Fibroblast of lung (primary cell): ENCODE measurements at regions not wholly inside any gene's neighbourhood (a gene's known extent, or its start where the extent isn't known, plus 50 kb on each side); places are given as distances from the start of the nearest gene placed in this dataset.

Experiments
- DNase-seq, 2 donors: peaks; one replicate each; pipeline versions ENCODE4 v3.0.0 to v3.0.0-alpha.2; 2010; ENCODE audit warnings: low read depth in 2 of 2
- H2AFZ ChIP-seq: 2 replicates; pipeline ENCODE4 v1.5.1; 2012; ENCODE audit warnings: low read length, control low read depth, inconsistent platforms
- H3K27ac ChIP-seq: 2 replicates; pipeline ENCODE4 v1.5.1; 2011; ENCODE audit warnings: low read length, control low read depth; ENCODE audit not compliant: insufficient read depth
- H3K27me3 ChIP-seq: 2 replicates; pipeline ENCODE4 v1.5.1; 2011; ENCODE audit warnings: mild to moderate bottlenecking, low read length; ENCODE audit not compliant: control insufficient read depth, insufficient read depth
- H3K36me3 ChIP-seq: 2 replicates; pipeline ENCODE4 v1.5.1; 2011; ENCODE audit warnings: low read length; ENCODE audit not compliant: control insufficient read depth, insufficient read depth
- H3K4me1 ChIP-seq: 2 replicates; pipeline ENCODE4 v1.5.1; 2011; ENCODE audit warnings: low read length; ENCODE audit not compliant: control insufficient read depth, insufficient read depth; ENCODE audit errors: extremely low read depth
- H3K4me2 ChIP-seq: 2 replicates; pipeline ENCODE4 v1.5.1; 2011; ENCODE audit warnings: low read length, control low read depth; ENCODE audit not compliant: insufficient read depth; ENCODE audit errors: extremely low read depth
- H3K4me3 ChIP-seq, 4 experiments: fragments of 200-600 bp in 1 of 4; sonication (generic) in 1 of 4; replicated peaks in 1 of 4; 2 replicates each; pipeline ENCODE4 v1.5.1; 2011 to 2016; ENCODE audit warnings: low read length in 4 of 4, low read depth in 3 of 4, mild to moderate bottlenecking in 3 of 4, control low read depth in 2 of 4, inconsistent platforms in 1 of 4, mixed read lengths in 1 of 4; ENCODE audit not compliant: insufficient read depth in 1 of 4; ENCODE audit errors: control extremely low read depth in 1 of 4
- H3K79me2 ChIP-seq: 2 replicates; pipeline ENCODE4 v1.5.1; 2012; ENCODE audit warnings: mild to moderate bottlenecking, low read length, inconsistent platforms; ENCODE audit not compliant: control insufficient read depth, insufficient read depth
- H3K9ac ChIP-seq: 2 replicates; pipeline ENCODE4 v1.5.1; 2011; ENCODE audit warnings: mild to moderate bottlenecking, low read length, control low read depth; ENCODE audit not compliant: insufficient read depth
- H3K9me3 ChIP-seq: 2 replicates; pipeline ENCODE4 v1.5.1; 2012; ENCODE audit warnings: low read depth, low read length; ENCODE audit not compliant: control insufficient read depth, insufficient read depth
- H4K20me1 ChIP-seq: 2 replicates; pipeline ENCODE4 v1.5.1; 2011; ENCODE audit warnings: low read length; ENCODE audit not compliant: control insufficient read depth, insufficient read depth; ENCODE audit errors: extremely low read depth
- EZH2 ChIP-seq: IDR thresholded peaks from 2 replicates; pipeline ENCODE4 v1.5.1; 2012; ENCODE audit warnings: low read length, control low read depth, mild to moderate bottlenecking; ENCODE audit errors: missing control alignments
- TF ChIP-seq, protein P1 (sequence below), 2 donors: IDR thresholded peaks in 1 of 2; conservative IDR thresholded peaks in 1 of 2; 1 replicate in 1 of 2; 2 replicates in 1 of 2; pipeline ENCODE4 v1.5.1; 2011 to 2012; ENCODE audit warnings: low read length in 2 of 2, control low read depth in 1 of 2, inconsistent platforms in 1 of 2, low read depth in 1 of 2, mild to moderate bottlenecking in 1 of 2

DNA sequence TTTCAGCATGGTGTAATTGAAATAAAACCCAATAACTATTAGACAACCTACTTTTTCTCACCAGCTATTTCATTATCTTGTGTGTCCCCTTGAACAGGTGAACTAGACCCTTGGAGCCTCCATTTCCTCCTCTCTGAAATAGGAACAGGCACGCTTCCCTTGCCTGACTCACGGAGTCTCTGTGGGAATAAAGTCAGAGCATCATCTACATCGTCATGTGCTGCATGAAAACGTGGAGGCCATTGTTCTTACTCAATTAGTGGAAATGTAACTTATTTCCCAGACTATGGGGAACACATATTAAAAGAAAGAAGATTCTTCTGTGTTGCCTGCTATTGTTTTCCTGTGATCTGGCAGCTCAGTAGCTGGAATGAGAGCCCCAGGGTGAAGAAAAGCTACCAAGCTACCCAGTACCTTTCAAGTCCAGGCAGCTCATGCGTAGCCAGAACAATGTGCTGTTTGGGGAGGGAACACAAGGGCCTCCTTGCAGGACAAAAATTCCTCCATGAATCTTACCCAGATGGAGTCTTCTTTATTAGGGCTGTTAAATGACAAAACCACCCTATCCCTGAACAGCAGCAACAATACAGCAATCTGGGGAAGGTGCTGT lies 59.8 kb downstream of the SOX11 start:
- no peaks in the 10 kb centered on the region for H3K36me3 ChIP-seq
- no peaks in the 10 kb centered on the region for H3K79me2 ChIP-seq
- no peaks in the 10 kb centered on the region for H4K20me1 ChIP-seq
- no peaks in the 10 kb centered on the region for H3K27me3 ChIP-seq
- no peaks in the 10 kb centered on the region for H3K4me1 ChIP-seq
- no peak overlapping the region for H3K9ac ChIP-seq
- H3K4me3 ChIP-seq: no peak overlapping the region
- DNase-seq: no peak
- H3K9me3 ChIP-seq: no peaks in the 10 kb centered on the region
- H2AFZ ChIP-seq: no peak overlapping the region
- H3K4me2 ChIP-seq: no peak overlapping the region
- no peak for TF ChIP-seq EZH2
- TF ChIP-seq, protein P1, sequence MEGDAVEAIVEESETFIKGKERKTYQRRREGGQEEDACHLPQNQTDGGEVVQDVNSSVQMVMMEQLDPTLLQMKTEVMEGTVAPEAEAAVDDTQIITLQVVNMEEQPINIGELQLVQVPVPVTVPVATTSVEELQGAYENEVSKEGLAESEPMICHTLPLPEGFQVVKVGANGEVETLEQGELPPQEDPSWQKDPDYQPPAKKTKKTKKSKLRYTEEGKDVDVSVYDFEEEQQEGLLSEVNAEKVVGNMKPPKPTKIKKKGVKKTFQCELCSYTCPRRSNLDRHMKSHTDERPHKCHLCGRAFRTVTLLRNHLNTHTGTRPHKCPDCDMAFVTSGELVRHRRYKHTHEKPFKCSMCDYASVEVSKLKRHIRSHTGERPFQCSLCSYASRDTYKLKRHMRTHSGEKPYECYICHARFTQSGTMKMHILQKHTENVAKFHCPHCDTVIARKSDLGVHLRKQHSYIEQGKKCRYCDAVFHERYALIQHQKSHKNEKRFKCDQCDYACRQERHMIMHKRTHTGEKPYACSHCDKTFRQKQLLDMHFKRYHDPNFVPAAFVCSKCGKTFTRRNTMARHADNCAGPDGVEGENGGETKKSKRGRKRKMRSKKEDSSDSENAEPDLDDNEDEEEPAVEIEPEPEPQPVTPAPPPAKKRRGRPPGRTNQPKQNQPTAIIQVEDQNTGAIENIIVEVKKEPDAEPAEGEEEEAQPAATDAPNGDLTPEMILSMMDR (conservative IDR thresholded peaks at IDR 0.05 in 1 of 2, IDR thresholded peaks at IDR 0.05 in 1 of 2; ENCODE audit: low read depth in 1 of 2, low read length in 2 of 2): no peak
- no peak overlapping the region for H3K27ac ChIP-seq

DNA sequence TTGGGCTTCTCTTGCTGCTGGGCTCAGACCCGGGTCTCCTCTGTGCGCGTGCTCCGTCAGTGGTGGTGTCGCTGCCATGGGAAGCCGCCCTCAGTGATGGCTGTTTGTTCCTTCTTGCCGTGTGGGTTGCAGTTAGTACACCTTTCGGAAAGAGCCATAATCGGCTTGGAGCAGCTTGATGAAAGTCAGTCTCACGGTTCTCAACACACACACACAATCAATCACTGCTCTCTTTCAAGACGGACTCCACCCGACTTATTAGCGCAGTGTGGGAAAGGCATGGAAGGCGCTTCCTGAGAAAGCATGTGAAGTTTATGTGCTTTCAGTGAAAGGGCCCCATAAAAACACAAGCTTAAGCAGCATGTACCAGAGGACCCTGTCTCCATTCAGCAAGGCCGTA lies 64.1 kb downstream of the SOX11 start:
- H4K20me1 ChIP-seq: no peaks in the 10 kb centered on the region
- no peak overlapping the region for H3K9ac ChIP-seq
- no peak overlapping the region for H3K27ac ChIP-seq
- DNase-seq: no peak
- H3K4me2 ChIP-seq: no peak overlapping the region
- no peaks in the 10 kb centered on the region for H3K27me3 ChIP-seq
- TF ChIP-seq EZH2: no peak
- TF ChIP-seq, protein P1 (conservative IDR thresholded peaks at IDR 0.05 in 1 of 2, IDR thresholded peaks at IDR 0.05 in 1 of 2; ENCODE audit: low read depth in 1 of 2, low read length in 2 of 2): no peak
- H3K4me3 ChIP-seq: no peak overlapping the region
- no peaks in the 10 kb centered on the region for H3K4me1 ChIP-seq
- no peaks in the 10 kb centered on the region for H3K9me3 ChIP-seq
- H3K79me2 ChIP-seq: no peaks in the 10 kb centered on the region
- no peak overlapping the region for H2AFZ ChIP-seq
- H3K36me3 ChIP-seq: no peaks in the 10 kb centered on the region

DNA sequence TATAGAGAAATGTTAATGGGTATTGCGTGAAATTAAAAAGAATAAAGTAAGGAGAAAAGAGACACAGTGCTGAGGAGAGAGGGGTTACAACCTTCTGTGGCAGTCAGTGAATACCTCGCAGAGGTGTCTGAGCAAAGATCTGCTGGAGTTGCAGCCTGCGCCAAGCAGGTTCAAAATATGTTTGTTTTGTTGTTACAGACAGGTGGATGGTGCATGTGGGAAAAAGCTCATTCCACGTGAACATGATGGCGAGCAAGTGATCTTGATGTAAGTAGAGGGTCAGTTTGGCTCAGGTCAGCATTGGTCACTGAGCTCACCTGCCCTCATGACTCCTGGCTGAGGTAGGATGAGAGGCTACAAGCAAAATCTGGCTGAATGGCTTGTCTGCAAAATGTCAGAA lies 66.2 kb downstream of the SOX11 start:
- H3K27ac ChIP-seq: no peak overlapping the region
- no peak for TF ChIP-seq EZH2
- TF ChIP-seq, protein P1 (conservative IDR thresholded peaks at IDR 0.05 in 1 of 2, IDR thresholded peaks at IDR 0.05 in 1 of 2; ENCODE audit: low read depth in 1 of 2, low read length in 2 of 2): no peak
- no peak for DNase-seq

More for the DNA sequence above, 66.2 kb downstream of the SOX11 start:
- Histone ChIP-seq H3K4me2 (no peak overlapping the region), H3K9ac (no peak overlapping the region), H3K4me1 (no peaks in the 10 kb centered on the region), H3K36me3 (no peaks in the 10 kb centered on the region), H4K20me1 (no peaks in the 10 kb centered on the region), H3K9me3 (no peaks in the 10 kb centered on the region), H2AFZ (no peak overlapping the region), H3K79me2 (no peaks in the 10 kb centered on the region), H3K4me3 (no peak overlapping the region), H3K27me3 (no peaks in the 10 kb centered on the region)
